AG04450 (cell line): ENCODE measurements at regions not wholly inside any gene's neighbourhood (a gene's known extent, or its start where the extent isn't known, plus 50 kb on each side); places are given as distances from the start of the nearest gene placed in this dataset.

Experiments
- CTCF ChIA-PET: fragments of 300-600, 350-600 bp; formaldehyde crosslinking; extraction: SDS; loops from one replicate; lab custom pipeline; 2022; ENCODE audit warnings: antibody characterized with exemption, inconsistent platforms; lab: Charles Lee
- POLR2A ChIA-PET: fragments of 350-600 bp; formaldehyde crosslinking; extraction: SDS; loops from one replicate; lab custom pipeline; 2021; ENCODE audit warnings: antibody characterized with exemption, inconsistent platforms; lab: Yijun Ruan, JAX
- DNase-seq: peaks from one replicate; pipeline ENCODE4 v3.0.0-alpha.2; 2011; ENCODE audit warnings: low read depth, low spot score
- H3K27ac ChIP-seq: one replicate; pipeline ENCODE4 v1.5.1; 2012; ENCODE audit warnings: low read depth, low read length, control low read depth
- H3K27me3 ChIP-seq: one replicate; pipeline ENCODE4 v1.6.0; 2012; ENCODE audit warnings: low read length; ENCODE audit not compliant: control insufficient read depth, insufficient read depth
- H3K4me3 ChIP-seq: 2 replicates; pipeline ENCODE4 v1.5.1; 2011; ENCODE audit warnings: mild to moderate bottlenecking, low read depth, low read length, control low read depth
- H3K9me3 ChIP-seq: 2 replicates; pipeline ENCODE4 v1.5.1; 2012; ENCODE audit warnings: low read length; ENCODE audit not compliant: control insufficient read depth, insufficient read depth
- TF ChIP-seq, protein P1 (sequence below): IDR thresholded peaks from 2 replicates; pipeline ENCODE4 v1.5.1; 2011; ENCODE audit warnings: low read depth, low read length, control low read depth, inconsistent platforms

DNA sequence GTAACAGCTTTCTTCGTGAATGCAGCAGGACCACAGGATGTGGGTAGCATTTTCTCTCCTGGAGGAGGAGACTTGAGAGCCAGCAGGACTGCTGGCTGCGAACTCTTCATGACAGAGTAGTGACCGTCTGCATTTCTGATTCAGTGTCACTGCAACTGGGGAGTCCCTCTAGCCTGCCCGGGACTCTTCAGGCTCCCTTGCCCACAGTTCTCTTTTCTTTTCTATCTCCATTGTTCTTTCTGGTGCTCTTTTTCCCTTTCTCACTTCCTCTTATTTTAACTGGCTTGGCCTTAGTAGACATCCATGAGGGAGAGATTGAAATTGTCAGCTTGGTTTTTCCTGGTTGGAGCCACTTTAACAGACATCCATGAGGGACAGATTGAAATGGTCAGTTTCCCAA, 49.9 kb upstream of the P2RY1 start:
- no peaks in the 10 kb centered on the region for H3K27me3 ChIP-seq
- POLR2A ChIA-PET = no interaction called here
- no peak overlapping the region for H3K4me3 ChIP-seq
- no peak overlapping the region for H3K27ac ChIP-seq
- CTCF ChIA-PET = no interaction called here
- DNase-seq = no peak
- TF ChIP-seq, protein P1, sequence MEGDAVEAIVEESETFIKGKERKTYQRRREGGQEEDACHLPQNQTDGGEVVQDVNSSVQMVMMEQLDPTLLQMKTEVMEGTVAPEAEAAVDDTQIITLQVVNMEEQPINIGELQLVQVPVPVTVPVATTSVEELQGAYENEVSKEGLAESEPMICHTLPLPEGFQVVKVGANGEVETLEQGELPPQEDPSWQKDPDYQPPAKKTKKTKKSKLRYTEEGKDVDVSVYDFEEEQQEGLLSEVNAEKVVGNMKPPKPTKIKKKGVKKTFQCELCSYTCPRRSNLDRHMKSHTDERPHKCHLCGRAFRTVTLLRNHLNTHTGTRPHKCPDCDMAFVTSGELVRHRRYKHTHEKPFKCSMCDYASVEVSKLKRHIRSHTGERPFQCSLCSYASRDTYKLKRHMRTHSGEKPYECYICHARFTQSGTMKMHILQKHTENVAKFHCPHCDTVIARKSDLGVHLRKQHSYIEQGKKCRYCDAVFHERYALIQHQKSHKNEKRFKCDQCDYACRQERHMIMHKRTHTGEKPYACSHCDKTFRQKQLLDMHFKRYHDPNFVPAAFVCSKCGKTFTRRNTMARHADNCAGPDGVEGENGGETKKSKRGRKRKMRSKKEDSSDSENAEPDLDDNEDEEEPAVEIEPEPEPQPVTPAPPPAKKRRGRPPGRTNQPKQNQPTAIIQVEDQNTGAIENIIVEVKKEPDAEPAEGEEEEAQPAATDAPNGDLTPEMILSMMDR = no peak
- no peaks in the 10 kb centered on the region for H3K9me3 ChIP-seq
